ENCODE measurements at regions not wholly inside any gene's neighbourhood (a gene's known extent, or its start where the extent isn't known, plus 50 kb on each side); places are given as distances from the start of the nearest gene placed in this dataset.

DNA sequence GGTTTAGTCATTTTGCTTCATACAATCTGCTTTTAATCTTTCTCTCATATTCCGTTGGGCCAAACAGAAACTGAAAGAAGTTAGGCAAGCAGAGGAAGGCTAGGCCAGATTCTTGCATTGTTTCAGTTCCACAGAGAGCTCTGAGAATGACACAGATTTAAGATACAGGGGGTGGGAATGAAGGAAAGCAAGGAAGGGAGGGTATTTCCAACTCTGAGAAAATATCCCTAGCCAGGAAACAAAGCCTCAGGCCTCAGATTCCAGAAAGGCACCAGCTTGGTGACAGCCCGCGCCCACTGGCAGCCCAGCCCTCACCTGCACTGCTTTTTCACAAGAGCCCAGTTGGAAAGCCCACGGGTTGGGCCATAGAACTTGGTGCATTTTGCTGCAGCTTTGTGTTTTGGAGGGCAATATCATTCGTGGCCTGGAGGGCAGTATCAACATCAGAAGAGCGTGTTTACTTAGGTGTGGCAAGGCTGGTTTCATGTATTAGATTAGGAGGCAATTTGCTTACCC is 63.5 kb downstream of the ENC1 start:
- DNase-seq (ENCODE audit: extremely low spot score, insufficient read length, low read depth): peak; percentile 22
- peak; percentile 91 for FAIRE-seq

DNA sequence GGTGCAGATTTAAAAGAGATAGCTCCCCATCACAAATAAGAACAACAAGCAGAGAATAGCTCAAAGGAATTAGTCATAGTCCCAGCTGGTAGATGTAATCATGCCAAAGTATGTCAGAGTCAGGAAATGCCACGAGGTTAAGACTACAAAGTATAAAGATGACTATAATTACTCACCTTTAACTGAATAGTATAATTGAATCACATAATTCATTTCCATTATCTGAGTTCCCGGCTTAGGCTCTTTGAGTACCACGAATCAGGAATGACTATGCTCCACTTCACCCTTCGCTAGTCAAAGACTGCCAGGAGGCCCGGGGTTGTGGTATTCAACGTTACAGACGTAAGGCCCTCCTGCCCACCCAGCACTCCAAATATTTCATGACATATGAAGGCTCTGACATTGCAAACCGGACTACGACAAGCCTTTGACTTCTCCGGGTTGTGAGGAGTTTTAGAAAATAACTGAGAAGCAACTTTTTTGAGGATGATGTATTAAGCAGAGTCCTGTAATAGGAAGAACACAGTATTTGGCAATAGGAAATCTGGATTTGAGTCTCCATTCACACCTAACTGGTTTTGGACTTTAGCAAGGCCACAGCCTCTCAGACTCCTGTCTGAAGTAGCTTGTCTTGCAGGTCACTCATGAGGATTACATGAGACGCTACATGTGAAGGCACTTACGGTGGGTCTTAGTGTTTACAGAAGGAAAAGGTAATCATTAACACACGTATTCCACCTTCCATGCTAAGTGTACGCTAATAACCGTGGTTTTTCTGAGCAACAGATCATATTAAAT is 64.6 kb downstream of the ENC1 start:
- FAIRE-seq (no peak), DNase-seq (ENCODE audit: extremely low spot score, insufficient read length, low read depth) (no peak)

DNA sequence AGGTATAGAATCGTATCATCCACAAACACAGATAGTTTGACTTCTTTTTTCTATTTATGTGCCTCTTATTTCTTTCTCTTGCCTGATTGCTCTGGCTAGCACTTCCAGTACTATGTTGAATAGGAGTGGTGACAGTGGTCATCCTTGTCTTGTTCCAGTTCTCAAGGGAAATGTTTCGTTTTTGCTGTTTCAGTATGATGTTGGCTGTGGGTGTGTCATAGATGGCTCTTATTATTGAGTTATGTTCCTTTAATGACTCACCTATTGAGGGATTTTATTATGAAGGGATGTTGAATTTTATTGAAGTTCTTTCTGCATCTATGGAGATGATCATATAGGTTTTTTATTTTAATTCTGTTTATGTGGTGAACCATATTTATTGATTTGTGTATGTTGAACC is 70.3 kb downstream of the ENC1 start:
- no peak for FAIRE-seq
- DNase-seq (ENCODE audit: extremely low spot score, insufficient read length, low read depth): no peak

DNA sequence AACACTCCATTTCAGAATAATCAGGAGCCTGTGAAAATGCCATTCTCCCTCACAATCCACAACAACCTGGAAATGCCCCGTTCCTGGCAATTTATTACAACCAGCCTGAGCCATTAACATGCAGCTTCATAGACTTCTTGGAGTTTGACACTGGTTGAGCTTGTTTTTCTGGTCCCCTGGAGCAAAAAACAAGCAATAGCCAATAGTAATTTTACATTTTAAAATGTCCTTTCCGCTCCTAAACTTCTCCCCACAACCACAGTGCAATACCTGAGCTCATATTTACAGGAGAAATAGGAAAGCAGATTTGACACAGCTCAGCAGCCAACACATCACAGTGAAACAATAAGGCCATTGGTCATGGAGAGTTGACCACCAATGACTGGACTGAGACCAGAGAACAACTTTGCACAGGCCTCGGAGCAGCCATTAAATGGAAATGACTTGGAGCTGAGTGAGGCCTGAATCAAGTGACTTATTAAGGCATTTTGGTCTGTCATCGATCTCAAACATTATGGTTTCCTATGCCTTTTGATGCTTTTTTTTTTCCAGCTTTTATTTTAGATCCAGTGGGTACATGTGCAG is 73.0 kb downstream of the ENC1 start:
- no peak for FAIRE-seq
- DNase-seq (ENCODE audit: extremely low spot score, insufficient read length, low read depth): no peak

DNA sequence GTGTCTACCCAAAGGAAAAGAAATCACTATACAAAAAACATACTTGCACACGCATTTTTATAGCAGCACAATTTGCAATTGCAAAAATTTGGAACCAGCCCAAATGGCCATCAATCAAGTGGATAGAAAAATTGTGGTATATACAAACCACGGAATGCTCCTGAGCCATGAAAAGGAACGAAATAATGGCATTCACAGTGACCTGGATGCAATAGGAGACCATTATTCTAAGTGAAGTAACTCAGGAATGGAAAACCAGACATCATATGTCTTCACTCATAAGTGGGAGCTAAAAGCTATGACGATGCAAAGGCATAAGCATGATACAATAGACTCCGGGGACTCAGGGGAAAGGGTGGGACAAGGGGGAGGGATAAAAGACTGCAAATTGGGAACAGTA is 78.4 kb downstream of the ENC1 start:
- DNase-seq (ENCODE audit: extremely low spot score, insufficient read length, low read depth): no peak
- FAIRE-seq: no peak

DNA sequence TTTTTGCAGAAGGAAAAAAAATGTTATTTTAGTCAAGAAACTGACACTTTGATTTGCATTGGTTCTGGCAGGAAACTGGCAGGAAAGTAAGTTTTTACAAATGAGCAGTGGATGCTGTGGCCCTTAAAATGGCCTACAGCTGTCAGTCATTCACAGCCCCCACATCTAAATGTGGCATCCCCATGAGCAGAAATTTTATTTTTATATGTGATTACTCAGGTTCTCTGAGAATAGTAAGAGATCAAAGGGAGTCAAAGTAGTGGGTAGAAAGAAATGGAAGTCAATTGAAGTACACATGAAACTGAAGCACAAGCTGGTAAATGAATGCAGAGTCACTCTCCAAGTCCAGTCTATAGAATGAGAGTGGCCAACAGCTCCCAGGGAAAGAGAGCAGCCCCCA is 80.3 kb downstream of the ENC1 start:
- no peak for FAIRE-seq
- no peak for DNase-seq (ENCODE audit: extremely low spot score, insufficient read length, low read depth)

DNA sequence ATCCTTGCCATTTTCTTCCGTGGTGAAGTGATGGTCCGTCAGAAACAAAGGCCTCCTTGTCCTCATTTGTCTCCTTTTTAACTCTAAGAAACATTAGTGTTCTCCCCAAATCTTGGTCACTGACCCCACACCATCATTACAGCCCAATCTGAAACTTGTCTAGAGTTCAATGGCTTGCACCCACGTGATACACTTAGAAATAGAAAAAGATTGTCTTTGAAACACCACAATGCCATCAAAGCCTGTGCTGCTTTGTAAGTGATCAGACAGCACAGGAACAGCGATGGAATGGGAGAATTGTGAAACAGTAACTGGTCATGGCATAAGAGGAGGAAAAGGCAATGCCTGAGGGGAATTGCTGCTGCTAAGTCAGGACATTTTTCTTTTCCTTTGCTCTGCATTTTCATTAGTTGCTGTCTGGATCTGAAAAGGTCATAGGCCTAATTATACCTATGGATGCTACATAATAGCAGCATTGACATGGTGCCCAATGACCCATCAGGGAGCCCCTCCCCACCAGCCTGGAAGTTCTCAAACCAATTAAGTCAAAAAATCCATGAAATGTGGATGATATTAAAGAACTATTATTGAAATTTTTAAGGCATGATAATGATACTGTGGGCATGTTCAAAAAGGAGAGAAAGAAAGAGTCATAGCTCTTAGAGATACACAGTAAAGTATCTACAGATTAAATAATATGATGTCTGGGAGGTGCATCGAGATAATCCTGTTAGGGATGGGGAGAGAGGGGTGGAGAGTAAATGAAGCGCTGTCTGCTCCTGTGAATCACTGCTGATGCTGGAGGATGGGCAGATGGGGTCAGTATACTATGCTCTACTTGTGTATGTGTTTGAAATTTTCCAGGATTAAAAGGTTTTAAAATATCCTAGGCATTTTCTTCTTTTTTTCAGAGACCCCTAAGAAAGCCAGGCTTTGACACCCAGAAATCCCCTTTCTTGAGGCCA is 83.6 kb downstream of the ENC1 start:
- no peak for DNase-seq (ENCODE audit: extremely low spot score, insufficient read length, low read depth)
- FAIRE-seq: no peak

DNA sequence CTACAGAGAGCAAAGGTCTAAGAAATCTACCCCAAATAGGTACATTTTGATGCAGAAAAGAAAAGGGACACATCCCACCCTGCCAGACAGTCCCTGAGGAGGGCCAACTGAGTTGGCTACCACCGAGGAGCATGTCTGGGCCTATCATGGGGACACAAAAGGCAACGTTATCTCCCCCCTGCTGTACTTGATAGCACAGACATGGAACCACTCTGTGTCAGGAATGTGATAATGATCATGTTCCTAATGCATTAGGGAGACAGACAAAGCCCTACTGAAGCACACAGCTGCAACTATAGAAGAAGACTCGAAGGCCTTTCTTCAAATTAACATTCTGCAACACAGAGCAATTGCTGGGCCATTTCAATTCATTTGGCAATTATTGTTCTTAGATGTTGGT is 84.5 kb downstream of the ENC1 start:
- FAIRE-seq (no peak), DNase-seq (ENCODE audit: extremely low spot score, insufficient read length, low read depth) (no peak)

DNA sequence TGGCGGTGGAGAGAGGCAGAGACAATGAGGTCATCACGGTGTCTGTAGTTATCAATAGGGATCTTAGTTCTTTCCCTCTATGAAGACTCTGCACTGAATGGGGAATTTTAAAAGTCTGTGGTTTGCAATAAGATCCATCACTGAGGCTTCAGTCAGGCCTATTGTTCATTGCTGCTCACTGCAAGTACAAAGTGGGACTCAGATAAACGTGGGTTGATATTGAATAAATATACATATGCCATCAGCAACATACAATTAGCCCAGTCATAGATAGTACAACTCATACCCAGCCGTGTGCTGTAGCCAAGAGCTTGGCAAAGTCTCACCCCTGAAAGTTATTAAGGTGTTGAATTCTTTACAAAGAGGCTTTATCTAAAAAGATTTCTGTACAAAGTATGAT is 88.4 kb downstream of the ENC1 start:
- DNase-seq (ENCODE audit: extremely low spot score, insufficient read length, low read depth) (no peak), FAIRE-seq (no peak)

DNA sequence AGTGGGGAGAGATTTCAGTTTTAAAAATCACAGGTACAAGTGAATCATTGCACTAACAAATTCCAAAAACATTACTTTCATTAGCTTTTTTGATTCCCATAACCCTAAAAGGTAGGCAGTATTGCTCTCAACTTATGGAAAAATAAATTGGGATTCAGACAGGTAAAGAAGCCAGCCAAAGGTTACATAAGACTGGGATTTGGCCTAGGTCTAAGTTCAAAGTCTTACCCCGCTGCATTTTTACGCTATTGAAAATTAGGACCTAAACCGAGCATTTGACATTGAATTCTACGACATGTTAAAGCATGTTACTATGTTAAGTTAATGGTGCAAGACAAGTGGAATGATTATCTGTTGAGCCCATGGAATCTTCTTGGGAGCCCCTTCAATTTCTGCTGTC is 89.6 kb downstream of the ENC1 start:
- DNase-seq (ENCODE audit: extremely low spot score, insufficient read length, low read depth): no peak
- no peak for FAIRE-seq

DNA sequence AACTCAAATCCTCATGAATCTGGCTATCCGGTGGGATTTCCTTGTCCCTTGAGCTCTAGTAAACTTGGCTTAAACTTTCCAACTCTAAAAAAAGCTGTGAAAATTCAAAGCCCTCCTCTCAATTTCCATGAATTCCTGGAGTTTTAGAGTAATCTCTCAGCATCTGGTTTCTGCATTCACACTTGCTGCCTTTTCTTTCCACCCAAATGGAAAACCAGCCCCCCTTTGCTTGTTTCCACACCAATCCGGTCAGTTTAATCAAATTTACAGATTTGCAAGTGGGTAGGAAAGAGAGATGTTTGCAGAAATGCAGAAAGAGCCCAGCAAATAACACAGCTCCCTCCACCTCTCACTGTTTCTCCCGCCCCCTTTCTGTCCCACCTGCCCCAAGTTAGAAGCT is 91.1 kb downstream of the ENC1 start:
- no peak for DNase-seq (ENCODE audit: extremely low spot score, insufficient read length, low read depth)
- no peak for FAIRE-seq

DNA sequence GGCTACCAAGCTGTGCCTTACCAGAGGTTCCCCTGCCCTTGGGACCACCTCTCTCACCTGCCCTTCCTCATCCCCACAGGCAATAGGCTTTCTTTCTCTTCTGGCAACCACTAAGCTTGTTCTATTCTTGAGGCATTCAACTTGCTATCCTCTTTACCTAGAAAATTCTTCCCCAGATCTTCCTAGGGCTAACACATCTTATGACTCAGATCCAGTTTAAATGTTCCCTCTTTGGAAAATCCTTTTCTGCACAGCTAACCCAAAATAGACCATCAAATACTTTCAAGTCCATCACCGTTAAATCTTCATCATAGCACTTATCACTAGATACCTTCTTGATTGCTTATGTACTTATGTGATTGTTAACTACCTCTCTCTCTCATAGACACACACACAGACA is 93.7 kb downstream of the ENC1 start:
- FAIRE-seq (no peak), DNase-seq (ENCODE audit: extremely low spot score, insufficient read length, low read depth) (no peak)

DNA sequence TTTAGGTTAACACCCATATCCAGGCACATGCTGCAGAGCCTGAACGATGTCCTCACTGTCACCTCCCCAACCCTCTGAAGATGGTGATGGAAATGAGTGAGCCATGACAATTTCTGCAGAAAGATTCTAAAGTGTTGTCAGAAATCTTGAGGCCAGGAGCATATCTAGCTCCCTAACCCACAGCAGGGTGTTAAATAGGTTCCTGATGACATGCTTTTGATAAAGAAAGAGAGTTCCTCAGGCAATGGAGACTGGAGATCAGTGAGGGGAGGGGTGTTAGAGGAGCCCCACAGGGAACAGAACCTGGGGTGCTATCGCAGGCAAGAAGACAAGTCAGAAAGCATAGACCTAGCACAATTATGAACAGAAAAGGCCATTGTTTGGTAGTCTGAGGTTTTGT is 95.7 kb downstream of the ENC1 start:
- DNase-seq (ENCODE audit: extremely low spot score, insufficient read length, low read depth) (no peak), FAIRE-seq (no peak)

DNA sequence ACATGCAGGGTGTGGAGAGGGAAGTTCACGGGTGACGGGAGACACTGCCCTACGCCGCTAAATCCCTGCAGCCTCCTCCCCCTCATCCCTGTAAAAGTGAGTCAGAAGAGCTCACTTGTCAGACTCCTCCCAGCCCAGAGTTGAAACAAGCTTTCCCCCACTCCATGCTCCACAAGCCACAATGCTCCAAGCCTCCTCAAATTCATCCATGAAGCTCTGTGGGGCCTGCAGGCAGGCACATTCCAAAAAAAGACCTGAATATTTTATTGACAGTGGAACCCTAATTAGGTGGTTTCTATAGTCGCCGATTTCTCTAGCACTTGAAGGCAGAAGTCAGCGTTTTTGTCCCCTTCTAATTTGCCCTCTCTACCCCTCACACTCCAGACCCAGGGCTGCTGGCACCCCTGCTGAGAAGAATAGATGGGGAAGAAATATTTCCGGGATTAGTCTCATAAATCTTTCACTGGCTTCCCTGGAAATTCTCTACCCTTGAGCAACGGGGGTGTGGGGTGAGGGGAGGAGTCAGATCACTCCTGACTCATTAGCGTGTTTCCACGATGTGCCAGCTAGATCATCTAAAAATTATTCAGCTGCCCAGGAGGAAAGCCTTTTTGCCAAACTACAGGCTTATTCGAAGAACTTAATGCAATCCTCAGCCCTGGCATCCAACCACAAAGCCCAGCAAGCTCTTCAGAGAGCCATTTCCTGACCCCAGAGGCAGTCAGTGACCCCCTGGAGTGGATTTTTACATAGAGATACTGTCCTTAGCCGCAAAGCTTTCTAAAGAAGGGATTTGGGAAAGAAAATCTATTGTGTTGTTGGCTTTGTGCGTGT is 97.1 kb downstream of the ENC1 start:
- DNase-seq (ENCODE audit: extremely low spot score, insufficient read length, low read depth): no peak
- no peak for FAIRE-seq

DNA sequence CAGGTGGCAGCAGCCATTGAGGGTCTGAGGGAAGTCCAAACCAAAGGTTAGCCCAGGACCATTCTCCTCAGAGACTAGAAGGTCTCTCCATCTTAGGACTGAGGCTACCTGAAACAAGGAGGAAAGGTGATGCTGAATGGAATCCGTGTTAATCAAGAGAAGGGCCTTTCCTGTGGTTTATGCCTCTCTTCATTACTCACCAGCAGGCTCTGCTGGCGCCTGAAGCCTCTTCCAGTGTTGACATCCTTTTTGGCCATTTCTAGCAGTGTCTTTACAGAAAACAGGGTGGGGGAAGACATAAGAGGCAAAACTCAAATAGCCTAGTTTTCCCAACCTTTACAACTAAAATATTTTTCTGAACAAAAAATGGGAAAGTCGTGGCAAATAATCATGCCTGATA is 98.0 kb downstream of the ENC1 start:
- DNase-seq (ENCODE audit: extremely low spot score, insufficient read length, low read depth) (no peak), FAIRE-seq (no peak)

DNA sequence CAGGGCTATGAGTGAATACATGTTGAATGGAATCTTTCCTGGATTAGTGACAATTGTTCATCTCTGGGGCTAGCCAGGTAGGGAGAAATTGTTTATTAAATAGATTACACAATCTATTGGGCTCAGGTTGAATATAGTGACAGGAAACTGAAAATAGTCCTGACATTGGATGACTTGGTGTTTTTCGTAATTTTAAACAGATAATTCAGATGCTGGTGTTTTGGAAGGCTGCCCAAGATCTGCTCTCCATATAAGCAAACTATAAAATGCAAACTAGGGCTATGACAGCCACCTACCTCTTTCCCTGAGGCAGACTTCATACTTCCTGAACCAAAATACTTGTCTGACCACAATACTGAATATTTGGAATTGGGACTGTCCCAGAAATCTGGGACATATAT is 99.1 kb downstream of the ENC1 start:
- FAIRE-seq: no peak
- DNase-seq (ENCODE audit: extremely low spot score, insufficient read length, low read depth): no peak

DNA sequence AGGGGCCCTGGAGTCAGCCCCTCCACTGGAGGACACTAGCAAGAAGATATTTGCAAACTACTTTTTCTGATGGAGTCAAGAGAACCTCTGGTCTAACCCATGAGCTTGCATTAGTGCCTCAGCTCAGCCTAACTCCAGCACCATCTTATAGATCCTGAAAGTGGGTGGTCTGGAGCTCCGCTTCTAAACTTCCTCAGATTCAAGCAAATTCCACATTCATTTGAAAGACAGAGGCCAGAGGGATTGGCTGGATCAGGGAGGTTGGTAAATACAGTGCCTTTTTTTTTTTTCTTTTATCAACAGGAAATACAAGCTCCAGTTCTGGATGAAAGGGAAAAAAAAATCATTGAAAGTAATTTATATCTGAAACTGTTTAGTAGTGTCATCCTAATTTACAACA is 99.9 kb downstream of the ENC1 start:
- FAIRE-seq: no peak

DNA sequence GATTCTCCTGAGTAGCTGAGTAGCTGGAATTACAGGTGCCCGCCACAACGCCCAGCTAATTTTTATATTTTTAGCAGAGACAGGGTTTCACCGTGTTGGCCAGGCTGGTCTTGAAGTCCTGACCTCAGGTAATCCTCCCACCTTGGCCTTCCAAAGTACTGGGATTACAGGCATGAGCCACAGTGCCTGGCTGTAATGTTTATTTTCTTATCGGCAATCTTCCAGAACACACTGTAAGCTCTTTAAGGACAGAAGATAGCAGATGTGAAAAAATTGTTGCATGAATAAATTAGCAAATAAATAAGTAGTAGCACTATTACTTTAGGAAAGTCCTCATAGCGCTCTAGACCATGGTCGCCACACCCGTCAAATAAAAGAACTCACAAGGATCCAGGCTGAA is 100.5 kb downstream of the ENC1 start:
- DNase-seq (ENCODE audit: extremely low spot score, insufficient read length, low read depth) (no peak), FAIRE-seq (no peak)

More for the DNA sequence above, 99.9 kb downstream of the ENC1 start:
- DNase-seq (ENCODE audit: extremely low spot score, insufficient read length, low read depth): no peak

DNA sequence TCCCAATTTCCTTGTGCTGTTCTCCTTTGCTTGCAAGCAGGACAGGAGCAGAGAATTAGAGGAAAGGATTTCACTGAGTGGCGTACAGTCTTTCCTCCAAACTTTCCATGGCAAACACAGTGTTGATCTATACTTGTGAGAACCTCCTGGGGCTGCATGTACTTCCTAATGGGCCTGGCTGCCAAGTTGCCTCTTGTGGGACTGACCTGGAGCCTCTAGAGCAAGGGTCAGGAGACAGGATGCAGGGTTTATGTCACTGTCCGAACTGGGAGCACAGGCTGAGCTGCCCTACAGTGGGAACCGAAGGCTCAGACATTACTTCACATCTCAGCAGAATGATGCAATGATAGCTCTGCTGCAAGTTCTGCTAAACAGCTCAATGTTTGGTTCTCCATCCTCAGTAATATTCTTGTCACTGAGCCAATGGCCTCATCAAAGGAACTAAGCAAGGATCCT is 102.3 kb downstream of the ENC1 start:
- FAIRE-seq (no peak), DNase-seq (ENCODE audit: extremely low spot score, insufficient read length, low read depth) (no peak)

DNA sequence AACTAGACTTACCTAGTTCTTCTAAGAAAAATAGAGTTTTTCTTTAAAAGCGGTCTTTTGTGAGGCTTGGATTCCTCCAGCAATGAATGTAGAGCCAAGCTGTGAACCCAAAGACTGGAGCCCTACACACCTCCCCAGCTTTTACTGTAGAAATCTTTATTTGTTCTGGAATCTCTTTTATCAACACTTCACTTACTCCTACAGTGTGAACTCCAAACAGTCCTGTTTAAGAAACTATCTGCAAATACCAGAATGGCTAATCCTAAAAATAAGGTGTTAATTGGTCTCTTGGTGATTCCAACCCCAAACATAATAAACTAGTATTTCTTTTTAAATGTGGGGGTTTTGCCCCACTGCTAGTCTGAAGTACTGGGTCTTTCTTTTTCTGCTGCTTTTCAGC is 103.9 kb downstream of the ENC1 start:
- no peak for DNase-seq (ENCODE audit: extremely low spot score, insufficient read length, low read depth)
- FAIRE-seq: no peak
